ENCODE measurements at regions not wholly inside any gene's neighbourhood (a gene's known extent, or its start where the extent isn't known, plus 50 kb on each side); places are given as distances from the start of the nearest gene placed in this dataset.
"Not testable (repeated sequence)": the region's sequence is repeated elsewhere in the genome, so short reads cannot be mapped to it uniquely, and the experiment has no call there.

DNA sequence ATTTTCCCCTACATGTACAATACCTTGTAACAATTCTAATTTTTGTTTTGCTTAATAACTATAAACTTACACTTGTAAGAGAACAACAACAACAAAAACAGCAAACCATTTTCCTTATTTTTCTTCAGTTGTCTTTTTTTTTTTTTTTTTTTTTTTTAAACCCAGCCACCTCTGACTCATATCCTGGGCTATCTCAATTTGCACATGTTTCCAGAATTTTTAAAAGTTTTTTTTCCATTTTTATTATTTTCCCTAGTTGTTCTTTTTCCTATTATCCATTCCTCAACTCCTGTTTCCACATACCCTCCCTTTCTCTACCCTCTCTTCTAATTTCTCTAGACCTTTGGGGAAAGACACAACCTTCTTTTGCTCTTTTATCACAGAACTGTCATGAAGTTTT, 112.5 kb downstream of the EFEMP1 start:
- intact Hi-C loops (cut with DNase I) = no loop called here
- no peak for DNase-seq

GRCh38 chr2:55810622-55811020, 113.0 kb downstream of the EFEMP1 start:
- no peak for DNase-seq
- intact Hi-C loops (cut with DNase I) = no loop called here

- DNase-seq = no peak
- intact Hi-C loops (cut with DNase I) = no loop called here
Measured at GRCh38 chr2:55809875-55810621, 113.5 kb downstream of the EFEMP1 start.

DNA sequence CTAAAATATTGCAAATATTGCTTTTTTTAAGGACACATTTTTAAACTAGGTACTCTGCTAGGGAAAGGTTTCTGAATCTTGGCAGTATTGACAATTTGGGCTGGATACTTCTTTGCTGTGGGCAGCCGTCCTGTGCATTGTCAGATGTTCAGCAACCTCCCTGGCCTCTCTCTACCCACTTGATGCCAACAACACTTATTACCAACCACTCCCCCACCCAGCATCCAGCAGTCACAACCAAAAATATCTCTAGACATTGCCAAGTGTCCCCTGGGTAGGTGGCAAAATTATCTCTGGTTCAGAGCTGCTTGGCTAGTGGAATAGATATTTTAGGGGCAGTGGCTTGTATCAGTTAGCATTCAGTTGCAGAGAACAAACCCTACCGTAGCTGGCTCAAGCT, 114.3 kb upstream of the PNPT1 start:
- intact Hi-C loops (cut with DNase I) = no loop called here
- DNase-seq = peak in 1 of 10 donors; percentile 44

DNA sequence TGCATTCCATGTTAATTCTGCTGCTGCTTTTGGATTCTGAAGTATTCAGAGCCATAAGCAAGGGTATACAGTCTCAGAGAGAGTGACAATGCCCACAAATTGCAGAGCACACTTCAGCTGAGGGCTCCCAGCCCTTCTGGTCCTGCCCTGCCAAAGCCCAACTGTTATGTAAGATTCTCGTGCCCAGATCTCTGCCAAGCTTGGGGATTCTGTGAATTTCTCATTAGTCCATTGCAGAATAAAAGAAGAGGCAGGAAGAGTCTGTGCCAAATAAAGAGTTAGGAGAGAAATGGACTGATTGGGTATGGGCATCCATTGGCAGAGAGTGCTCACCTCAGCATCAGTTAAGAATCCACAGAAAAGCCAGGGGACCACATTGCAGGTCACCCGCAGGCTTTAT, 112.0 kb upstream of the PNPT1 start:
- intact Hi-C loops (cut with DNase I) = no loop called here
- DNase-seq = peak in 3 of 10 donors; percentile 26 to 74 (median 44)

GRCh38 chr2:55804535-55804934, 110.9 kb upstream of the PNPT1 start:
- DNase-seq = peak in 8 of 10 donors; percentile 27 to 86 (median 54)
- intact Hi-C loops (cut with DNase I) = no loop called here

DNA sequence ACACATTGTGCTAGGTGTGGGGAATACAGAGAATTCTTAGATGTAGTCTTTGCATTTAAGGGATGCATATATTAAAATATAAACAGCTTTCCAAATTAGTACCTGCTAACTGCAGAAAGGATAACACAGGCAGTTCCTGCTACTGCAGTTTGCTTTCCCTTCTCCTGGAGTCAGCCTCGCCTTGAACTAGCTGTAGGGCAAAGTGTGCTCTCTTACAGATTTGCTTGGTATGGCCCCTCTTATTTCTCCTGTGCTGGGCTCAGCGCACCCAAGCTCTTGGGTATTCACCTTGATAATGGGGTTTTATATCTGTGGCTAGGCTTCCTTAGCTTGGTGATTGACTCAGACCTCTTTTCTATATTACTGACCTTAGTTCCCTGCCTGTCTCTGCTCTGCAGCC, 108.4 kb upstream of the PNPT1 start:
- intact Hi-C loops (cut with DNase I) = no loop called here
- no peak for DNase-seq

GRCh38 chr2:55801436-55801835, 107.8 kb upstream of the PNPT1 start:
- DNase-seq = no peak
- intact Hi-C loops (cut with DNase I) = no loop called here

- DNase-seq = not testable (repeated sequence)
Measured at GRCh38 chr2:55799624-55800023, 106.0 kb upstream of the PNPT1 start.

GRCh38 chr2:55796121-55796520, 102.5 kb upstream of the PNPT1 start:
- intact Hi-C loops (cut with DNase I) = no loop called here
- no peak for DNase-seq

More at GRCh38 chr2:55799624-55800023, 106.0 kb upstream of the PNPT1 start:
- intact Hi-C loops (cut with DNase I) = not testable (repeated sequence)

DNA sequence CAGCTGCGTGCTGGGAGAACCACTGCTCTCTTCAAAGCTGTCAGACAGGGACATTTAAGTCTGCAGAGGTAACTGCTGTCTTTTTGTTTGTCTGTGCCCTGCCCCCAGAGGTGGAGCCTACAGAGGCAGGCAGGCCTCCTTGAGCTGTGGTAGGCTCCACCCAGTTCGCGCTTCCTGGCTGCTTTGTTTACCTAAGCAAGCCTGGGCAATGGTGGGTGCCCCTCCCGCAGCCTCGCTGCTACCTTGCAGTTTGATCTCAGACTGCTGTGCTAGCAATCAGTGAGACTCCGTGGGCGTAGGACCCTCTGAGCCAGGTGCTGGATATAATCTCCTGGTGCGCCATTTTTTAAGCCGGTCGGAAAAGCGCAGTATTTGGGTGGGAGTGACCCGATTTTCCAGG, 100.0 kb upstream of the PNPT1 start:
- intact Hi-C loops (cut with DNase I) = not testable (repeated sequence)
- DNase-seq = peak in 1 of 10 donors; percentile 55

DNA sequence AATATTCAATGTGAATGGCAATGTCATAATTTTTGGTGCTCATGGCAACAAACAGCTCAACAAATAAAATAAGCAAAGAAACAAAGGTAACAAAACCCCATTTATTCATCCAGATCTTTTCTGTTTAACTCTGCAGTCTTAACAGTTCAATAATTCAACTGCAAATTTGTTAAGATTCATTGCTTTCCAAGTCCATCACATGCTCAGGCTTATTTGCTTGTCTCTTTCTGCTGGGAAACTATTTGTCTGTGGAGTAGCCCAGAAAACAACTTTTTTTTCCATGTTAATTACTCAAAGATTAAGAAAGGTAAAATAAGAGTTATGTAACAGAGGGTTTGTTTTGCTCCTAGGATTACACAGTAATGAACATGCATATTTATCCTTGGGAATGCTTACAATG, 92.6 kb upstream of the PNPT1 start:
- no peak for DNase-seq
- intact Hi-C loops (cut with DNase I) = no loop called here

- DNase-seq; intact Hi-C loops (cut with DNase I): not testable (repeated sequence)
Measured at GRCh38 chr2:55783751-55784150, 90.1 kb upstream of the PNPT1 start.

DNA sequence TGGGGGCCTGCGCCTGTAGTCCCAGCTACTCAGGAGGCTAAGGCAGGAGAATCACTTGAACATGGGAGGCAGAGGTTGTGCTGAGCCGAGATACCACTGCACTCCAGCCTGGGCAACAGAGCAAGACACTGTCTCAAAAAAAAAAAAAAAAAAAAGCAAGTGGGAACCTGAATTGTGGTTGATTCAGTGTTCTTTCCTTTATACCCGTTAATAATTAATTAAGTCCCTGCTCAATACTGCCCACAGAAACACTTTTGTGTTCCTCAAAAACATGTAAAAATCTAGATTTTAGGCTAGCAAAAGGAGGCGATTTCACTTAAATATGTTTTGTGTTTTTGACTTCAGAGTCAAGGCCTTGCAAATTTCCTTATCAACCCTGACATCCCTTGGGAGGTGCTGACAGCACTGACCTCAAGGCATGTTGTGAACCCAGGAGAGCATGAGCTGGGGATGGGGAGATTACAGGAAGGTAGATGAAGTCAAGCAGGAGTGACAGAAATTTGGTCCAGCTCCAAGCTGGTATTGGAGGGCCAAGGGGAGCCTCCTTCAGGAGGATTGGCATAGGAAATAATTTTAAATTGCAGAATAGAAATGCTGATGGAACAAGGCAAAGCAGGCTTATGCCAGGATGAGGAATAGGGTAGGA, 89.0 kb upstream of the PNPT1 start:
- no peak for DNase-seq
- intact Hi-C loops (cut with DNase I) = no loop called here

- DNase-seq = no peak
- intact Hi-C loops (cut with DNase I) = no loop called here
Measured at GRCh38 chr2:55781542-55781941, 87.9 kb upstream of the PNPT1 start.

DNA sequence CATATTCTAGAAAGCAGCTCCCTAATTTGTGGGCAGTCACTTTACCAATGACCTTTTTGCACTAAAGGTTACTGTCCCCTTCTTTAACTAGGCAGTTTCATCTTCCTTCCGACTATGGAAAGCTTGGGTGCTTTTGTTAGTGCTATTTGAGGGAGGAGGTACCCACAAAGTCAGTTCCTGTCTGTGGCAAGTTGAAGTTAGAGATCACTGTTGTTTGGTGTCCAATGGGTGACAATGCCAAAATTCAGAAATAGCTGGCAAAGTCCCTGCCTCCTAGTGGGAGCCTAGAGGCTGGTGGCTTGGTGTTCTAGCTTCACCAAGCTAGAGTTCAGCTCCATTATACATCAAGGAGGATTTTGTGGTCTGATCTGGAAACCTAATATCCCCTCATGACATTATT, 87.1 kb upstream of the PNPT1 start:
- DNase-seq = no peak
- intact Hi-C loops (cut with DNase I) = no loop called here

DNA sequence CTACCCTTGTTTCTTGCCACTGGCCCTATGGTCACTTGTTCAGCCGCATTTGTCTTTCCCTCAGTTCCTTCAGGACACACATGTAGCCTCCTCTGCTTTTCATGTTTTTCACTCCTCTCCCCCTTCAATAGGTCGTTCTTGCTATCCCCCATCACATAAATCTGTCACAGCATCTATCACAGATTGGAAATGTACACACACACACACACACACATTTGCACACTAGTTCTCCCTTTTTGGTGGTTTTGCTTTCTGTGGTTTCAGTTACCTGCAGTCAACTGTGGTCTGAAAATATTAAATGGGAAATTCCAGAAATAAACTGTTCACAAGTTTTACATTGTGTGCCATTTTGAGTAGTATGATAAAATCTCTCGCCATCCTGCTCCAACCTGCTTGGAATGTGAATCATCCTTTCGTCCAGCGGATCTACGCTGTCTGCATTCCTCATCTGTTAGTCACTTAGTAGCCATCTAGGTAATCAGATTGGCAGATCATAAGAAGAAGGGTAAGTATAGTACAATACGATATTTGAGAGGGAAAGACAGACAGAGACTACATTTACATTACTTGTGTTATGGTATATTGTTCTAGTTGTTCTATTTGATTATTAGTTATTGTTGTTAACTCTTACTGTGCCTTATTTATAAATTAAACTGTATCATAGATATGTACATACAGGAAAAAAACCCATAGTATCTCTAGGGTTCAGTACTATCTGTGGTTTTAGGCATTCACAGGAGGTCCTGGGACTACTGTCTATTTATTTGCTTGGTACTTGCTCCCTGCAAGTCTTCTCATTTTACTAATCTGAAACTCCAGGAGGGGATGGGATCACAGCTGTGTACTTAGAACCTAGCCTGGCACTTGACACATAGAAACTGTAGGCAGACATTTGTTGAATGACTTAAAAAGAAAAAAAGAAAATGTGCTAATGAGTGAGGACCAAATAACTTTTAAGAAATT, 86.1 kb upstream of the PNPT1 start:
- DNase-seq = no peak
- intact Hi-C loops (cut with DNase I) = no loop called here

GRCh38 chr2:55776966-55777365, 83.3 kb upstream of the PNPT1 start:
- intact Hi-C loops (cut with DNase I) = no loop called here
- DNase-seq = no peak

GRCh38 chr2:55776479-55776878, 82.8 kb upstream of the PNPT1 start:
- intact Hi-C loops (cut with DNase I) = no loop called here
- DNase-seq = no peak

GRCh38 chr2:55775828-55776227, 82.2 kb upstream of the PNPT1 start:
- DNase-seq = no peak
- intact Hi-C loops (cut with DNase I) = no loop called here

- intact Hi-C loops (cut with DNase I) = loop anchor here (5.0 kb wide), 1 partner anchor 359 kb away; no protein-coding TSS in a partner anchor
- DNase-seq = not testable (repeated sequence)
Measured at GRCh38 chr2:55773651-55774050, 80.0 kb upstream of the PNPT1 start.

Data from posterior cingulate gyrus (tissue), 11 donors.